NCI-H774 (cell line): ENCODE measurements at regions not wholly inside any gene's neighbourhood (a gene's known extent, or its start where the extent isn't known, plus 50 kb on each side); places are given as distances from the start of the nearest gene placed in this dataset.

Experiments
- DNase-seq: peaks from one replicate; lab custom pipeline; 2025; lab: John Stamatoyannopoulos, UW

DNA sequence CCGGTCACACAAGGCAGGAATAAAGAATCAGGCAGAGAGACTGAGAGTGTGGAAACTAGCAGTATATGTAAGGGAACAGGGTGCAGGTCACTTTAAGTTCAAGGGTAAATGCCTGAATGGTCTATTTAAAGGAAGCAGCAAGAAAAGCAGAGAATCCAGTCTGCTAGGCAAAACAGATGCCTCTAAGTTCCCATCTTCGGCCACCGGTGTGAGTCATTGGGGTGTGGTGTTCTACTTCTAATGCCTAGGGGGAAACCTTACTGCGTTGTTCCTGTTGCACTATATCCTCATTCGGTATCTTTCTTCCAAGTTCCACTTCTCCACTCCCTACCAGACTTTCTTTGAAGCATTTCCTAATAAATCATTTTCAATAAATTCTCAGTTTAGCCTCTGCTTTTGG lies 259.9 kb downstream of the HHIPL2 start:
- DNase-seq: no peak

DNA sequence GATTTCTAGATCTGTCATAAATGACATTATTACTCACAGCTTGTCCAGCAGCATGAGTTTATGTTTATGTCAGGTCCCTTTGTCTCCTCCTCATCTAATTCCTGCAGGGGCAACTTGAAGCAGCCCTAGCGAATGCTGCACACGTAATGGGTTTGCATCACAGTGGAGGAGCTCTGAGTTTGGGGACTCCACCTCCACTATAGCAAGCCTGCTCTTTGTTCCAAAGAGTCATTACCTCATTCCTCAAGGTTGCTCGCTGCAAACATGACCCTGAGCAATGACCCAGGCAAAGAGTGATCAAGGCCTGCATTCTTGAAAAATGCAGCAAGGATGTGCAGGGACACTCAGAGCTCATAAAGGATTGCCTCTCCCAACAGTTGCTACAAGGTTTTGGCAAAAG lies 261.9 kb downstream of the HHIPL2 start:
- DNase-seq: no peak

DNA sequence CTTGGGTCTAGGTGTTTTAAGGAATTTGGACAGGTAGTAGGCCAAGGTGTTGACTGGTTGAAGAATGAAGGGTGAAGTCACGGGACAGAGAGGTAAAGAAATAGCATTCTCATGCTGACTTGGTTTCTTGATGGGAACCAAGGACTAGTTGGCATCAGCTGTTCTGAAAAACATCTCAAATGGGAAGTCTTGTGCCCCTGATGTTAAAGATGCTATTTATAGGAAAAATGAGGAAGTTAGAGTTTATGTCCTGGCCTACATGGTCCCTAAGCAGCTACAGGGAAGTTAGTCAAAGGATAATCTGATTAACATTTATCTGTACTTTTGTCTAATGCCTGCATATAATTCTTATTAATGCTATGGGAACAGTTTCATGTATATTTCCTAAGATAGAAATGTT lies 262.4 kb downstream of the HHIPL2 start:
- no peak for DNase-seq

DNA sequence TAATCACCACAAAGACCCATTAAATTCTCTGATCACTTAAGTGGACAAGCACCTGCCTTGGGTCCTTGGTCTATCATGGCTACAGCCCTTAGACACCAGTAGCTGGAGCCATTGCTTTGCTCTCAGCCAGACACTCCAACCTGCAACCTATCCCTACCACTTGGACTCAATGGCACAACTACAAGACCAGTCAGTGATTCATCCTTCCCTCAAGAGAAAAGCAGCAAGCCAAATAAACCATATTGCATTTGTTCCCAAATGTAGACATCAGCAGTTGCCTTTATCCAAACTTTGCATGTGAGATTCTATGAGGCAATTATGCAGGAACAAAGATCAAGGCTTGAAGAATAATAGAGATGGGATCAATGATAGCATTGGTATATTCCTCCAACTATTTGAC lies 263.4 kb downstream of the HHIPL2 start:
- no peak for DNase-seq

DNA sequence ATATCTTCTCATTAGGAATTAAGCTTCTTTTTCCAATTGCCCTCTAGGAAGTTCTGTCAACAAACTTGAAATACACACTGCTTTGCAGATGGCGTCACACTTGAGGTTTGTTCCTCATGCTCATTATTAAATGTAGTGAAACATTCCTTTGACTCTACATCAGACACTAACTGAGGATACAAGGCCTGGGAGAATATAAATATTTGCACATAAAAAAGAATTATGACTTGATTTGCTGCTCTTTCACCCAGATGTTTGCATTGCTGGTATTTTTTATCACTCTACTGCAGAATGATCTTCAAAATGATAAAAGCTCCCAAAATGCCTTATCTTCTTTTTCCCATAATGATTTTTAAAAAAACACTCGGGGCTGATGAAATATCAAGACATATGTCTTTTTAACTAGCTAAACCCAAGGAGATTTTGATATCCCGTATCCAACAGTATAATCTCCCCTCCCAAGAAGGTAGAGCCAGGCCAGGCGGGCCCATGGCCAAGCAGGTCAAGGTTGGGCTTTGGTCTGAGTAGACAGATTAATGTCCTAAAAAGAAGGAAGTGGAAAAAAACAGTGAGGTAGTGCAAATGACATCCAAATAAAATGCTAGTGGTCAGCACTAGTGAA lies 264.6 kb downstream of the HHIPL2 start:
- DNase-seq: no peak

DNA sequence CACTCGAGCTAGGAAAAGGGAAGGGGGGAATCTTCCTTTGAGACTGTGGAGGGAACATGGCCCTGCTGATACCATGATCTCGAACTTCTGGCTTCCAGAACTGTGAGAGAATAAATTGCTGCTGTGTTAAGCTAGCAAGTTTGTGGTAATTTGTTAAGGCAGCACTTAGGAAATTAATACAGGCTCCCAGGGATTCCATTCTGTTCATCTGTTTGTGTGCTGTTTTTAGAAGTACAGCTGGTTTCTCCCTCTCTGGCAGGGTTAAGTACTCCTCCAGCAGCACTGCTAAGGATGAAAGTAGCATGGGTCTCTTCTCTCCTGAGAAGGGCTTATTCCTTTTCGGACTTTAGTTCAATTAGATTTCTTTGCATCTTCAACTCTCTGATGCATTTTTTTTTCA lies 268.3 kb downstream of the HHIPL2 start:
- DNase-seq: no peak

DNA sequence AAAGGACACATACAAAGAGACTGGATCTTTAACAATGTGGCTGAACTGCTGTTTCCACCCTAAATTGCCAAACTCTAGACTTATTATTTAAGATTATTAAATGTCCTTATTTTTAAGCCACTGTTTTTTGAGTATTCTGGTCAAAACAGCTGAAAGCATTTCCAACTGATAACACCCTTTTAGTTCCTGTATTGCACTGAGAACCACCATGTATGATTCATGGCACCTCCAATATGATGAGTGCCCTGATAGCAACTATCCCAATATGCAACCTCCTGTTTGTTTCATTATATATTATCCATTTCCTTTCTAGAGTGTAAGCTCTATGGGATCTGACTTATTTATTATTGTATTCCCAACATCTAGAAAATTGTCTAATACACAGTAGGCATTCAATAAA lies 269.4 kb downstream of the HHIPL2 start:
- DNase-seq: no peak

DNA sequence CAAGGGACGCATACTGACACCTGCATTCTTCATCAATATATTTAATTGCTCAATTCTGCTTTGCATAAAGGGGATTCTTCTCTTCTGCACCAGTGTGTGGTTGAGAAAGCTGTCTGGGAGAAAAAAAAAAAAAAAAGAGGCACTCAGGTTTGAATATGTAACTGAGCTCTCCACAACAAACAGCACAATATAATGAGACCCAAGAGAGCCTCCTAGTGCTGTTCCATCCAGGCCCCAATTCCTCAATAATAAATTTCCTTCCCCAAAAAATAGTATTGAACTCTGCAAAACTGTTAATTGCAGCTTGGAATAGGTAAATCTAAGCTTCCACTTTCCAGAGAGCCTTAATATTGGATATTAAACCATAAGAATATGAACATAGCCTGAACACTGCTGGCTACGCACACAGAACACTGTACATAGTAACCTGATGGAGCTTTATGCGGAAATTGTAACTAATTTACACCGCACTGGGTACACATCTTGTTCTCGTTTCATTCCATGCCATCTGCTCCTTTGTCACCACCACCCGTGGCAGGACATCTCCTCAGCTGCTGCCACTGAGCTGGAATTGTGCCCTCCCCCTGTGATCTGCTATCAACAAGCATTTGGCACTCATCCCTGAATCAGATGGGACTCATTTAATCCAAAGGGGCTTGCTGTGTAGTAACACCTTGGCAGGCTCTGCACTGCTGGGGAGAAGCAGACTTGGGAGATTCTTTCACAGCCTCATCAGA lies 272.0 kb downstream of the HHIPL2 start:
- DNase-seq: peak; percentile 74

DNA sequence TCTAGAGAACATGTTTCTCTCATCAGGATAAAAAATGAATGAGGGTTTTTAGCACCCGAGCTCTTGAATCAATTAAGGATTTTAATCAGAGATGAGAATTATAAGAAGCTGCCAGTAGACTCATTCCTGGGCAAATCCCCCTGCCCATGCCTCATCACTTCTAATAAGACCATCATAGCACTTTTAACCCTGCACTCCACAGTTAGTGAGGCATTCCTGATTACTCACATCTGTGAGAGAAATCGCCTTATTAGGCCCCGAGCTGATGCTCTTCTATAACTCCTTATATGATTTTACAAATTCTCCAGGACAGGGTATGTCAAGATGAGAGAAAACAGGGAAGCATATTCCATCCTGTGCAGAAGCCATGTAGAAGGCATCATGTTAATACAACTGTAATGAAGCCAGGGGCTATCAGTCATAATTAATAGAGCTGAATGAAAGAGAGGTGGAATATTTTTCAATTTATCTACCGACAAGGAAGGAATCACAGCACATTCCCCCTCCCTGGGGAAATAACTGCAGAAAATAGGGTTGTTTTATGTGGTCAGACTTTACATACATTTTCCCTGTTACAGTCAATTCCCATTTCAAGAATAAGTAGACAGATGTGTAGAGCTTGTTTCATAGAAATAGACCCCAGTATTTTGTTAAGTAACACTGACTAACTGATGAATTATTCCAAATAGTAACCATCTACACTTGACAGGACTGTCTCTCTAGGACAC lies 272.7 kb downstream of the HHIPL2 start:
- no peak for DNase-seq

DNA sequence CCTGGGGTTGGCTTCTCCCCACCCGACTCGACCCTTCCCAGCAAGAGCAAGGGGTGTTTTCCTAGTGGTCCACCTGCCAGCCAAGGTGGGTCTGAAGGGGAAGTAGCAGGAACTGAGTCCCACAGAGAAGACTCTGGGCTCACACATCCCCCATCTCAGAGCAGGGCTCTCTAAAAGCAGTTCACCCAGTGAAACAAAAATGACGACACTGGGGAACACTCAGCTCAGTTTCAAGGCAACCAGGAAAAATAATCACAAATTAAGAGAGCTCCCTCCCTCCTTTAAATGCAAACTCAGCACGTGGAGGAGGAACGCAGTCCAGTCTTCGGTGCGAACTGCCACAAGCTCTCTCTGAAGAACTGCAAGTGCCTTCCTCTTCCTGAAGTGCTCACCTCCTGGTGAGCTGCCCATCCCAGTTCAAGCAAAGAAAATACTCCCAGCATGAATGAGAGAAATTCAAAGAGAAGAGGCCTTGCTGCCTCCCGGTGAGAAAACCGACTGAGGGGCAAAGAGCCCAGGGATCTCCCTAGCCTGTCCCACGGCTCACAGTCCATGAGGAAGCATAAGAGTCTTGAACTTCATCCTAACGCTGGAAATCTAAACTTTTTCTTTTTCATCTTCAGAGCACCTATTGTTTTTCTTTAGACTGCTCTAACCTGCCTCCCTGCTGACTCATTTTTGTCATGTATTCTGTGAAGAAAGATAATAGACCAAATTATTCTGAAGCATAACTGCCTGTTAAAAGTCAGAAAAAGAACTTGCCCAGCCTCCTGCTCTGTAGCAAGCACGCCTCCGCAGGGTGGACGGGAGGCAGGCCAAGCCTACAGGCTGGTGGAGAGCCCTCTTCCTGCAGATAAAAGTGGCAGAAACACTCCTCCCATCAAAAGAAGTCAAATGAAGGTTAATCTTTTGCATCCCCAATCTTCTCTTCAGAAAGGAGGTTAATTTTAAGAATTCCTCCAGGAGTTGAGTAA lies 281.4 kb downstream of the HHIPL2 start:
- no peak for DNase-seq

DNA sequence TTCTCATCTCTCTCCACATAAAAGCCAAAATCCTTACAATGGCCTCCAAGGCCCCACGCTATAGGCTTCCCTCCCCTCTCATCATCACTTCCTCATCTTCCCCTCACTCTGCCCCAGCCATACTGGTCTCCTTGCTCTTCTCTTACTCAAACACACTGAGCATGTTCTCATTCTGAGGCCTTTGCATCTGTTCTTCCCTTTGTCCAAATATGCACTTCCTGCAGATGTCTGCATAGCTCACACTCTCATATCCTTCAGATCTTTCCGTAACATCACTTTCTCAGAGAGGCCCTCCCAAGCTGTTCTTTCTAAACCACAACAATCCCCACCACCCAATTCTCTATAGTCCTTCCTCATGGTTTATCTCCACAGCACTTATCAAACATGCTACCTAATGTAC lies 284.1 kb downstream of the HHIPL2 start:
- DNase-seq: no peak

DNA sequence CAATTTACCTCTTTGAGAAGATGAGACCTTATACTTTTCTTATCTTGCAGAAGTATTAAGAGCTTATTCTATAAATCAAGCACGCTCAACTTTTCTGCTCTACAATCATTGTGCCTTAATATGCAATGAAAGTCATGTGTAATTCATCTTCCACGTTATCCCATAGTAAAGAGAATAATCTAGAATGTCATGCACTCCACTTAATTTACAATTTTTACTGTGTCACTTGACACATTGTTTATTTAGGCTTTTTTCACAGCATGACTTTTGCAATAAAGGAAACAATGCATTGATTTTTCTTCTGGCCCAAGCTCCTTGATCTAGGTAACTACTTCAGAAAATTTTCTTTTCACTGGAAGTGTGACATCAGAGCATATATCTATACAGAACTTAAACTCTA lies 290.9 kb downstream of the HHIPL2 start:
- DNase-seq: no peak

DNA sequence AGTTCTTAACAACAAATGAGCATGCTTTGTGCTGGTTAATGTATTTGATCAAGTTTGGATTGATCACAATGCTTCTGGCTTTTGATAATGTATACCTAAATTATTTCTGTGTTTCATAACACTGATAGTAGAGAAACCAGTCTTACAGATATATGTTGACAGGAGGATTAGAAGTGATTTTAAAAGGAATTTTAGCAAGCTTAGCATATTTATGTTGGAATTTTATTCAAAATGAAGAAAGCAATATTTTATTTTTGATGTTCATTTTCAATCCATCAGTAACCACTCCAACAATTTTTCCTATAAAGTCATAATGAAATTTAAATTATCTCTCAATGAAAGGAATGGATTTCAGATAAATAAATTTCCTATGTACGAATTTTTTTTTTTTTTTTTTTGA lies 291.8 kb downstream of the HHIPL2 start:
- no peak for DNase-seq

DNA sequence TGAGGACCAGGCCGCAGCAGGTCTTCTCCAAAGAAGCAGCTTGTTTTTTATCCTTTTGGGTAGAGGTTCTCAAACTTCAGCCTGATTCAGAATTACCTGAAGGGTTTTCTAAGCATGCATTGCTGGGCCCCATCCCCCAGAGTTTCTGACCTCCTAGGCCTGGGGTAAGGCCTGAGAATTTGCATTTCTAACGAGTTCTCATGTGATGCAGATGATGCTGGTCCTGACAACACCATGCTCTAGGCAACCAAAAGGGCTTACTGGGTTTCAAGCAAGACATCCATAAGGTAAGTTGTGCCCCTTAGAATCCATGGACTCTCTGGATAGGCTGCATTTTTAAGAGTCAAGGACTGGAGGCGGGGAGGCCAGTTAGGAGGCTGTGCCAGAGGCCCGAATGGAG lies 295.1 kb downstream of the HHIPL2 start:
- DNase-seq: no peak

DNA sequence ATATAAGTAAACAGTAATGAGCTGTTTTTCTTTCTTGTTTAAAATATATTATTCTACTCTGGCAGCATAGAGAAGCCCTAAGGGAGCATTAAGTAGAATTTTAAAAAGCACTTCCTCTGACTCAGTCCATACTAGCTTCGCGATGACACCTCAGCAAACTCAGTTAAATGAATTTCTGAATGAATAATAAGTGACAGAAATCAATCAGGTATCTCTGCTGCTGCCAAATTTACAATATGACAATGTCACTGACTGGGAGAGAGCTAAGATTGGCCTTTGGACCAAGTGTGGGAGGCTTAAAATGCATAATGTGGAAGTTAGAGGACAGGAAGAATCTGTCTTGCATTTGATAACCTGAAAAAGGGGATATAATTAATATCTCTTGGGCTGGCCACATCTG lies 296.1 kb downstream of the HHIPL2 start:
- no peak for DNase-seq

DNA sequence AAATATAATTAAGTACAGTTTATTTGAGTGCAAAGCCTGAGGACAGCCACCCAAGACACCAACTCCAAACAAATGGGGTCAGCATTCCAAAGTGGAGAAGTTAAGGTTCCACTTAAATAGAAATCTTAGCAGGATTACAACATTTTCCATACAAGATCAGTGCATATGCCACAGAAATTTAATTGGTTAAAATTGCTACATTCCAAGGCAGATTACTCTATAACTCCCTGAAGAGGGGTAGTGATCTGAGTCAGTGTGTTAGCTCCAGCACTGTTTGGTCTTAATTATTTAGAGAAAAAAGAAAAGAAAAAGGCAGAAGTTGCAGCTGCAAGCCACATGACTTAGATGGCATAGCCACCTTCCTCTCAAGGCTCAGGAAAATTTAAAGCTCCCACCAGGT lies 297.5 kb downstream of the HHIPL2 start:
- no peak for DNase-seq

DNA sequence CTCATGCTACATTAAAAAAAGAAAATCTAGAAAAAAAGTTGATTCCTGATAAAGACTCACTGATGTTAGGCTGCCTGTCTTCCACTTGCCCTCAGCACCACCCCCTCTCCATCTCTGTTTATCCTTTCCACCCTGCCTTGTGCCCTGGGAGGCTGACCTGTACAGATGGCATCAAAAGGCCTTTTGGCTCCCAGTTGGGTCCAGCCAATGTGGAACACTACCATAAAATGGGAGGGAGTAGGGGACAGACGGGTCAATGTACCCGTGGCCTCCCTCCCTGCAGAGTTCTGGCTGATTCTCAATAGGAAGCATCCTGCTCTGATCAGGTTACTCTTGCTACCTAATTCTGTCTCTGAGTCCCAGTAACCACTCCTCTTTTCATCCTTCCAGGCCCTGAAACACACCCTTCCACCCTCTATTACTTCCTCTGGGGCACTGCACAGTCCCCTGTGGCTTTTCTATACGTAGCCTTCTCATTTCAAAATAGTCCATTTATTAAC lies 300.0 kb downstream of the HHIPL2 start:
- no peak for DNase-seq

DNA sequence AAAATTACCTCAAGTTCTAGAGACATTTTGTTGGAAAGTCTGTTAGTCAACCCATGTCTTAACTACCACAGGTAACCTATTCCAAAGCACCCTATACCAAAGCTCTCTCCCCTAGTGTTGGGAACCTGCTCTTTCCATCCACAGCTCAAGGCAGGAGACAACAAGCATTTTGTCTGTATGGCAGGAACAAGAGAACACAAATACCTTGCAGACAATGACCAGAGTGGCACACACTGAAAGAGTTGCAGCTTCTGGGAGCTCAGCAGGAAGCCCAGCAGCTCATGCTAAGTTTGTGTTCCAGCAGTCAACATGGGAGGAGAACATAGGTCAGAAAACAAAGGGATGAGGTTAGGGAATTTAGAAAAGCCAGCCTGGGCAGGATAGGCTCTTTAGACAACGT lies 300.8 kb downstream of the HHIPL2 start:
- DNase-seq: no peak

DNA sequence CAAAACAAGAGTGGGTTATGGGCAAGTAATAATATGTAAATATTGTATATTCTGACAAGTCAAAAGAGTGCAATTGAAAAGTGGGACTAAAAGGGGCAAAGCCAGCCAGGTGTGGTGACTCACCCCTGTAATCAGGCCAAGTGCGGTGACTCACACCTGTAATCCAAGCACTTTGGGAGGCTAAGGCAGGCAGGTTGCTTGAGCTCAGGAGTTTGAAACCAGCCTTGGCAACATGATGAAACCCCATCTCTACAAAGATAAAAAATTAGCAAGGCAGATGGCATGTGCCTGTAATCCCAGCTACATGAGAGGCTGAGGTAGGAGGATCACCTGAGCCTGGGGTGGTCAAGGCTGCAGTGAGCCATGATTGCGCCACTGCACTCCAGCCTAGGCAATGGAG lies 304.0 kb downstream of the HHIPL2 start:
- DNase-seq: peak; percentile 23

DNA sequence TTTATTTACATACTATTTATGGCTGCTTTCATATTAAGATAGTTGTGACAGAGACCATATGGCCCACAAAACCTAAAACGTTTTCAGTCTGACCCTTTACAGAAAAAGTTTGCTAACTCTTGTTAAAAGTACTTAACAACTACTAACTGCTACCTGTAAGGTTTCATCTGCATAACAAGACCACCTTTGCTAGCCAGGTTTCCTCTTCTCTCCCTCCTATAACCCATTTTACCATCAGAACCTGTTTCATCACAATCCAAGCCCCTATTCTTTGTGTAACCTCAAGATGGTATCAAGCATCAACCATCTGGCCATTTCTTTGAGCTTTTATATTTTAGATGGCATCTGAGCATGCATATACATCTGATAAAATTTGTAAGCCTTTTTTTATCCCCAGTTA lies 305.4 kb downstream of the HHIPL2 start:
- no peak for DNase-seq

DNA sequence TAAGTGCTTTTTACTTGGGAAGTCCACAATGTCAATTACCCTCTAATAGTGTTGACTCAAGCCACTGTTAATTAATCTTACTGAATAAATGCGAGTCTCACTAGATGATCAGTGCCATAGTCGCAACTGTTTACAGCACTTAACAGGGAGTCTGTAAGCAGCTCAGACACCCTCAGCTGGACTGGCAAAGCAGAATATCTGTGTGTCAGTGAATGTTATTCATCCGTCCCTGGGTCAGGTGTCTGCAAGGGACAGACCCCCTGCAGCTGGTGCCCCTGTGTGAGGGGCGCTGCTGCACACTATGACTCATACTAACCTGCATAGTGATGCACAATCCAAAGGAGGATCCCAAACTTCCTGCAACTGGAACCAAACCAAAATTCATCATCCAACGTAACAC lies 306.5 kb downstream of the HHIPL2 start:
- peak; percentile 84 for DNase-seq
